Activated T-cell treated with anti-CD3 and anti-CD28 coated beads, Interleukin-2, amount 50 U/mL, for 48 hours (primary cell): ENCODE measurements at regions not wholly inside any gene's neighbourhood (a gene's known extent, or its start where the extent isn't known, plus 50 kb on each side); places are given as distances from the start of the nearest gene placed in this dataset.
"Not testable (repeated sequence)": the region's sequence is repeated elsewhere in the genome, so short reads cannot be mapped to it uniquely, and the experiment has no call there.

Source experiments
- DNase-seq, 2 experiments: peaks; one replicate each; pipeline ENCODE4 v3.0.0-alpha.2; 2020

- DNase-seq = no peak
Measured at GRCh38 chr2:172294983-172295382, 132.4 kb upstream of the ITGA6 start.

DNA sequence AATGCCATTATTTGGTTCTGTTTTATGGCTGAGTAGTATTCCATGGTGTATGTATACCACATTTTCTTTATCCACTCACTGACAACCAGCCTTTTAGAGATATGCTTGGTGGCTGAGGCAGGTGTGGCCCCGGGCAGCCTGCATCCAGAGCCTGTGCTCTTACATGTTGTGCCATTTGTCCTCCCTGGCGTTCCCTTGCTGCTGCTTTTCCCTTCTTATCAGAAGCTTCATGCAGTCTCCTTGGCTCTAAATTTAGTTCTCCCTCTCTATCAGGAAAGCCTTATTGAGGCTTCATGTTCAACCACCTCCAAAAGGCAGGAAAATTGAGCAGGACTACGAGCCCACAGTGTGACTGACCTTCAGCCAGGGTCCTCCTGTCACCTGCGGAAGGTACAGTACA is 131.7 kb upstream of the ITGA6 start:
- DNase-seq = no peak

DNA sequence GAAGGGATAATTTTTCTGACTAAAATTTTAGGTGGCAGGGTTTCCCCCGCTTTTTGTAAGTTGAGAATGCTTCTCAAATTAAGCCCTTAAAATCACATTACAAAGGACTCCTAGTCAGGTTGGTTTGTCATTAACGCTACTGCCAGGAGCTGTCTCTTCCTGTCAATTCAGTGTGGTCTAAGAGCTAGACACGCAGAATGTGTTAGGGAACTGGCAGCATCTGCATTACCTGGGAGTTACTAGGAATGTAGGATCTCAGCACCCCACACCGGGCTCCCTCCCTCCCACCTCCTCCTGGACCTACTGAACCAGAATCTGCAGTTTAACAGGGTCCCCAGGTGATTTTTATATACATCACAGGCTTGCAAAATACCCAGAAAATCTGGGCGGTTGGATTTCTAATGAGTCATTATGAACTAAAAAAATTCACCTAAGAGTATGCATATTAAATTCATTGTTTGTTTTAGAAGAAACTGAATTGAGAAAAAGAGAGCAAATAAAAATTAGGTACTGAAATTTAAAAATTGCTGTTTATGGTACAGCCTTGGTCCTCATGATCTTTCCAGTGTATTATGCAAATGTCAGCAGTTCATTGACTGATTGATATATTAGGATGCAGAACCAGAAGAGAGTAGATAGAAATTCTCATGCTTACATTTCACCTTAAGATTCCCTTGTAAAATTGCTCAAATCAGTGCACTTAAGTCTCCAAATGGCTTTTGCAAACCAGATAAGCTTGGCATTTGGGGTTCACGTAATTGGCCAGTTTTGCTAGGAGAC is 130.9 kb upstream of the ITGA6 start:
- no peak for DNase-seq

- DNase-seq = no peak
Measured at GRCh38 chr2:172297531-172297930, 129.9 kb upstream of the ITGA6 start.

DNA sequence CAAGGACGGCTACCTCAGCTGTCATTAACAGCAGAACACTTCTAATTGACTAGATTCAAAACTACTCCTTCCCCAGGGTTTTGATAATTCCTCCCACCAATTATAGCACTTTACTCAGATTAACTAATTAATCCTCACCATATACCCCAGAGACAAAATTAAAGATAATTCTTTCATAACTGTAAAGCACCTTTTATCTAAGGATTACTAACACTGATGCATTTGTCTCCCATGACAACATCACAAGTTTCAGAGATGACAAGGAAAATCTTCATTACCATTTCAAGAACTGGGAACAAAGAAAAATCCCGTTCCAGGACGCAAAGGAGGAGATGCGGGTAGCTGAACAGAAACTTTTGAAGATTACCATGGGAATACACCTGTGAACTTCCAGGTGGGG is 129.4 kb upstream of the ITGA6 start:
- no peak for DNase-seq

- no peak for DNase-seq
Measured at GRCh38 chr2:172299741-172300140, 127.6 kb upstream of the ITGA6 start.

- DNase-seq = no peak
Measured at GRCh38 chr2:172300851-172301250, 126.5 kb upstream of the ITGA6 start.

GRCh38 chr2:172305066-172305465 is 122.3 kb upstream of the ITGA6 start:
- no peak for DNase-seq

GRCh38 chr2:172307800-172308199 is 119.6 kb upstream of the ITGA6 start:
- no peak for DNase-seq

GRCh38 chr2:172308253-172308935 is 119.0 kb upstream of the ITGA6 start:
- DNase-seq = no peak

DNA sequence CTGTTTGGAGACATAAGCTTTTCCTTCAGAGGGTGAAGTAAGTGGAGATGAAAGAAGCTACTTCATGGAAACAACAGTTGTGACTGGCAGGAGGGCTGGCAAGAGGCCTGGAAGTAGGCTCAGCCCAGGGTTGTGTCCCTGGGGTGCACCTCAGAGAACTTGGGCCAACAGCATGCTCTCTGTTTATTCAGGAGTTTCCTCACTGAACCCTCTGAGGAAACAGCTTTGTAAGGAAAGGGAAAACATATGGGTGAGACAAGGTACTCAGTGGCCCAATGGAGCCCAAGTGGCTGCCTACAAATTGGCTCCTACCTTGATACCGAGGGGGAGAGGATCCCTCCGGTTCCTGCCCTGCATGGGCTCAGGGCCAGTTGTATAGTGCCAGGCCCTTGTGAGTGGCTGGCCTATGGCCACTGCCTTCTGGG is 115.5 kb upstream of the ITGA6 start:
- no peak for DNase-seq

GRCh38 chr2:172313715-172314341 is 113.6 kb upstream of the ITGA6 start:
- no peak for DNase-seq

- not testable (repeated sequence) for DNase-seq
Measured at GRCh38 chr2:172315070-172315469, 112.3 kb upstream of the ITGA6 start.

- no peak for DNase-seq
Measured at GRCh38 chr2:172322049-172322448, 105.3 kb upstream of the ITGA6 start.

DNA sequence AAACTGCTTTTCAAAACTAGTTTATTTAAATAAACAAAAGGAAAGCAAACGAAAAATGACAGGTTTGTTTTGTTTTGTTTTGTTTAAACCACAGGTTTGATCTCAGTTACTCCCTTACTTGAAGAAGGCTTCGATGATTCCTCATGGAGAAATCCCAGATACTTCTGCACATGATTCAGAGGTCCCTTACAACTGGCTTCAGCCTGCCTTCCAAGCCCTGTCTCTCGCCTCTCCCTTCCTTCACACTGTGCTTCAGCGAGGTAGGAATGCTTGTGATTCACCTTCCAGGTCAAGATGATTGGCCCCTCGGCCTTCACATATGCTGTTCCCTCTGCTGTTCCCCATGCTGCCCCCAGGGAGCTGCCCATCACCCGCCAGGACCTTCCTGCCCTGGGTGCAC is 104.1 kb upstream of the ITGA6 start:
- no peak for DNase-seq

DNA sequence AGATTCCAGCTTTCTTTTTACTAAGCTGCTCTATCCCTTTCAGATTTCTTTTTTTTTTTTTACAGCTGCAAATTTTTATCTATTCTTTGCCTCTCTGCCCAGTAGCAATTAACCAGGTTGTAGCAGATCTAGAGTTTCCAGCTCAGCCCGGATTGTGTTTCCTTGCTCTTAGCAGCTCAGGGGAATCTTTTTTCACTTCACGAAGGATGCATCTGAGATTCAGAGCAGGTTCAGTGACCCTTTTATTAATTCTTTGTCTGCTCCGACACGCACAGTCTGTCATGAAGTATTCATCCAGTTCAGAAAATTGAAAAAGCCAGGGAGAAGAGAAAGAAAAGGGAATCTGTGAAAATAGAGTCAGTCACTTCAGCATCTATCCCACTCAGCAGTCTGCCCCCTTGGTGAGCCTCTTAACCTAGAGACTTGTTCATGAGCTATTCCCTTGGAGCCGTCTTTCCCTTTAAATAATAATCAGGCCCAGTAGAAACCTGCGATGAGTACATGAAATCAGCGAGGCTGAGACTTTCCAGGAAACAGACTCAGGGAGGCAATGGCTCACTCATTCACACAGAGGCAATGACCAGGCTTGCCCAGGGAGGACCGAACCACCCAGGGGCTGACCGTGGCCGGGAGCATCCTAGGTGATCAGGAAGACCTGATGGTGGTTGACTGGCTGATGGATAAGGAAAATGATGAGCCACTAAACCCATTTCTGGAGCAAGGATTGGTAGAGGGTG is 103.4 kb upstream of the ITGA6 start:
- no peak for DNase-seq

- DNase-seq = no peak
Measured at GRCh38 chr2:172326211-172326509, 101.2 kb upstream of the ITGA6 start.

- no peak for DNase-seq
Measured at GRCh38 chr2:172328103-172328841, 99.1 kb upstream of the ITGA6 start.

DNA sequence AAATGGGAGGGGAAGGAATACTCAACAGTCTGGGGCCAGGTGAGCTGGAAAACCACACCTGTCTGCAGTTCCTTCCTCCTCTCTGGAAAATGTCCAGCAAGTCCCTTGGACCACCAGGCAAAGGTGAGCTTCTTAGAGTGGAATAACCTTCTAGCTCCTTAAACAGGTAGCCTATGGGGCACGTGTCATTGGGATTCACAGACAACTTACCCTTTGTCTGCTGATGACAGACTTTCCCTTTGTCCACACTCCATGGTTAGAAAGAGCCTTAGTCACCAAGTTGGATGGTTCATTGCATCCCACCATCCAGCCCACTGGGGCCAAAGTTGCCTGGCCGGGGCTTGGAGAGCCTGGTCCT is 98.0 kb upstream of the ITGA6 start:
- no peak for DNase-seq

DNA sequence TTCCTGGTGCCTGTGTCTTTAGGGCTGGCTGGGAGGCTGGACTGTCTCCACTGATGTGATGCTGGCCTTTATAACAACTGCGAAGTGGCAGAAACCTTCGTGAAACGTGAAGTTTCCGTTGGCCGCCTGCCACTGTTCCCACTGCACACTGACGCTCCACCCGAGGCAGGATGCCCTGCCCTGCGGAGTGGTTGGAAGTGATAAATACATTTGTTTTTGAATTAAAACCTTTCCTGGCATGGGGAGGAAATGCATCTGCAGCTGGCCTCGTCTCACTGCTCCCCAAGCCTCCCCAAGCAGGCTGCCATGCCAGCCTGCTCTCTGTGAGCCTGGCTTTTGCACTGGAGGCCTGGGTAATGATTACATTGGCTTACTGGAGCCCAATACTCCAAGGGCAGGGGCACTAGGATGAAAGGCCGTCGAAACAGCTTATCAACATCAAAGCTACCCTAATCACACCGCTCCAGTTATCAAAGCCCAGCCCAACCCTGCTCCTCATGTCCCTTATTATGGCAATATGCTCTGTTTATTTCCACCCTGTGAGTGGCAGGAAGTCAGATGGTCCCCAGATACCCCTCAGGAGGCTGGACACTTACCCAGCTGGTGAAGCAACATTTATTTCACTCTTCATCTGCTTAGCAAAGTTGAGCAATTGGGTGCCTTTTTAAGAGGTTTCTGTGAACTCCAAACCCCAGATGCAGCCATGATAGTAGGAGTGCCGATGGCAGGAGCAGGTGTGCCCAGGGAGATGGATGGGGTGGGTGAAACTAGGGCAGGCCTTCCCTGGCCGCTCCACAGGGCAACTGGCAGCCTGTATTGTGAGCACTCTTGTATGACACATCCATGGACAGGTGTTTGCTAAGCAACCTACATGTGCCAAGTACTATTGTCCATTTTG is 97.4 kb upstream of the ITGA6 start:
- DNase-seq = no peak

DNA sequence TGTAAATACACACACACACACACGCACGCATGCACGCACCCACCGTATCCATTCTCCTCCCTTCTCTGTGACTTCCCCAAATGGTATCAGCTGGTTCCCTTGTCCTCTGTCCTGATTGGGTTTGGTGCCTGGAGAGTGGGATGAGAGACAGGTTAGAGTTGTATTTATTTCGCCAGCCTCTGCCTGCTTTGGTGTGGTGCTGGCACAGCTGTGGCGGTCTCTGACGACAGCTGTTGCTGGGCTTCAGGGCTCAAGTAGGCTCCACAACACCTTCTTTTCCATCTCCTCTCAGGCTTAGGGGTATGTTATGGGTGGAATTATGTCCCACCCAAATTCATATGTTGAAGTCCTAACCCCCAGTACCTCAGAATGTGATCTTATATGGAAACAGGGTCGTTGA is 94.9 kb upstream of the ITGA6 start:
- DNase-seq = no peak
